ENCODE measurements at regions not wholly inside any gene's neighbourhood (a gene's known extent, or its start where the extent isn't known, plus 50 kb on each side); places are given as distances from the start of the nearest gene placed in this dataset.

DNA sequence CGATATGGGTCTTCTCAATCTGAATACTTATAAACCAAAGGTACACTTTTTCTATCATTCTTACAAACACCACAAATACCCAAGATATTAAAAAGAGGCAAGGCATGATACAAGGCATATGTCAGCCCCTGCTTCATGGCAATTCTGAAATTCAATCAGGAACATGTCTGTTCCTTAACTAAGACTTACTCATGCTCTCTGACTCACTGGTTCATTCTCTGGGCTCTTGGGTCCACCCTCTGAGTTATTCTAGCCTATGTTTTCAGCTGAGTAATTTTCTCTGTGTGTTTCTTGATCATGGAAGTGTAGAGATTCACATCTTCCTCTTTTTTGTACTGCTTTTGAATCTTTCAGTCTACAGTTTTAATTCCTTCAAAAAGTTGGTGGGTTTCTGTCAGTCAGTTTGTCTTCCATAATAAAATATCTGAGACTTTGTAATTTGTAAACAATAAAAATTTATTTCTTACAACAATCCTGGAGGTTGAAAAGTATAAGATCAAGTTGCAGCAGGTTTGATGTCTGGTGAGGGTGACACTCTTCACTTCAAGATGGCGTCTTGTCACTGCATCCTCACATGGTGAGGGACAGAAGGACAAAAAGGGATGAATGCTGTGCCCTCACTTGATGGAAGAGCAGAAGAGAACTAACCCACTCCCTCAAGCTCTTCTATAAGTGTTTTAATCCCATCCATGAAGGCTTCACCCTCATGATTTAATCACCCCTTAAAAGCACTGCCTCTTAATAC is 211.7 kb downstream of the FAM76B start:
- peak; percentile 96 for ATAC-seq

- peak; percentile 27 for ATAC-seq
These were observed 213.3 kb downstream of the FAM76B start for GRCh38 chr11:95576146-95576845.

DNA sequence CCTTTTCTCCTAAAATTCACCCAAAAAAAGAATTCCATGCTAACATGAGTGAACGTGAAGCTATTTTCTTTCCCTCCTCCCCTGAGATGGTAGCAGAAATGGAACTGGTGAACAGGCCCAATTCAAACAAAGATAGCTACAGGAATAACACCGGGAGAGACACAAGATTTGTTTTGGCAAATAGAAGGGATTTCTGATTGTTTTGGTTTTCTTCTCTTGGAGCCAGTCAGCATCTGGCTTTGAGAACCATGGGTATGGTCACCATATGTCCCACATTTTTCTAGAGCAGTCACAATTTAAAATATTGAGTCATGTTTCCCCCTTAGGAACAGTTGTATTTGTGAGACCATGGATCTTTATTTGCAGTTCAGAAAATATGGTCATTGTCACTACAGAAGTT is 214.1 kb downstream of the FAM76B start:
- ATAC-seq = no peak

- no peak for ATAC-seq
These were observed 217.8 kb downstream of the FAM76B start for GRCh38 chr11:95571718-95572260.

DNA sequence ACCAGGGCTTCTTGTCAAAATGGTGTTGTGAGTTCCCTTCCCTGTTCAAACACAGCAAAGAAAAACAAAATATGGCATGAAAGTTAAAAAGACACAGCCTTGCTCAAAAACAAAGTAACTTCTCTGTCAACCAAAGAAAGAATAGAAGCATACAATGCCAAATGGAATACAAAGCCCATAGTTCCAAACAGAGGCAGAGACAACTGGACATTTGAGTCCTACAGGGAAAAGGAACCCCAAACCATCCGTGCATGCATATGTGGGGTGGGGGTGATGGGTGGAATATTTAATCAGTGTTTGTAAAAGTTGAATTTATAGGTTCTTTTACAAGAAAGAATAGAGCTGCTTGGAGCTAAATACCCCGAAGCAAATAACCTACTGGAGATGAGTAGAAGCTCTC is 218.7 kb downstream of the FAM76B start:
- ATAC-seq = no peak

DNA sequence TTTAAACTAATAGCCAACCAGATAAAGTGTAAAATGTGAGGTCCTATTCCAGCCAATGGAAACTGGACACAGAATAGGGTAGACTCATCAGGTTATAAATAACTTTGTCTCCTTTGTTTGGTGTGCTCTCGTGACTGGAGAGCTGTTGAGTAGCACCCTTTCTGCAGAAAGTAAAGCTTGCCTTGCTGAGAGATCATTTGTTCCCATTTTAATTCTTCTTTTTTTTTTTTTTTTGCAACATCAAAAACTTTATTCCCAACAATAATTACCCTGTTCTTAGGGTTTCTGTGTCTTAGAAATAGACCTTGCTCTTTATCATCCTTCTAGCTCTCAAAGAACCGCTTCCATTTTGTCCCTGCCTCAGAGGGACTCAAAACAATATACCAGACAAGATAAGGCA is 220.4 kb downstream of the FAM76B start:
- ATAC-seq = no peak

GRCh38 chr11:95568281-95568680 is 221.3 kb downstream of the FAM76B start:
- ATAC-seq = no peak

DNA sequence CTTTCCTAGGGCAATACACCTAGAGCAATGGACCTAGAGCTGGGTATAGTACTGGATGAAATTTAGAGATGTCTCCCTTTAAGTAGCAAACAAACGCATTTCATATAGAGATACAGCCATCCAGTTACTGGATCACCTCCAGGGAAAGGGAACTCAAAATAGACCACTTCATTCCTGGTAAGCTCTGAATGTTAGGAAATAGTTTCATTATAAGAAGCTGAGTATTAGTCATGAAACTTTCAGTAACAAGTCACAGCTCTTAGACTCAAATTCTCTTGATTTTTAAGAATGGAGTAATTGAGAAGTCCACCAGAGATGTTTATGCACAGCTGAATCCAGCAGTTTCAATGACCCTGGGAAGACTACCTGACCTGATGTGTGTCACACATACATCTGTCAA is 221.9 kb downstream of the FAM76B start:
- ATAC-seq = no peak

DNA sequence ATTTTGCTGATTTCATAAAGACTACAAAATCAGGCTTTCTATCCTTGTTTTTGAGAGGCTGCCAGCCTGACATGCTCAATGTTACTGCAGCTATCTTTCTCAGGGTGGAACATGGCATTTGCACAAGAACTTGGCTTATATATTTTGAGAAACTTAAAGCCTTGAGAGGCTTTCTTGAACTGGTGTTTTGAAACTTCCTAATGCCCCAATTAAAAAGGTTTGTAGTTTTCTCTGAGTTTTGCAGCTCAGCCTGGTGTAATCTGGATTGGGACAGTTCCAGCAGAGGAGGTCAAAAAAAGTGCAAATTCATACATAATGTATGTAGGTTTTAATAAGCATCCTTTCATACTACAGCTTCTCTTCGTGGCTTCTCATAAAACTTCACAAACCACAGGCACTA is 223.4 kb downstream of the FAM76B start:
- no peak for ATAC-seq

GRCh38 chr11:95565724-95566141 is 223.8 kb downstream of the FAM76B start:
- ATAC-seq = no peak

- ATAC-seq = no peak
These were observed 225.7 kb downstream of the FAM76B start for GRCh38 chr11:95563859-95564258.

GRCh38 chr11:95563173-95563572 is 226.4 kb downstream of the FAM76B start:
- no peak for ATAC-seq

DNA sequence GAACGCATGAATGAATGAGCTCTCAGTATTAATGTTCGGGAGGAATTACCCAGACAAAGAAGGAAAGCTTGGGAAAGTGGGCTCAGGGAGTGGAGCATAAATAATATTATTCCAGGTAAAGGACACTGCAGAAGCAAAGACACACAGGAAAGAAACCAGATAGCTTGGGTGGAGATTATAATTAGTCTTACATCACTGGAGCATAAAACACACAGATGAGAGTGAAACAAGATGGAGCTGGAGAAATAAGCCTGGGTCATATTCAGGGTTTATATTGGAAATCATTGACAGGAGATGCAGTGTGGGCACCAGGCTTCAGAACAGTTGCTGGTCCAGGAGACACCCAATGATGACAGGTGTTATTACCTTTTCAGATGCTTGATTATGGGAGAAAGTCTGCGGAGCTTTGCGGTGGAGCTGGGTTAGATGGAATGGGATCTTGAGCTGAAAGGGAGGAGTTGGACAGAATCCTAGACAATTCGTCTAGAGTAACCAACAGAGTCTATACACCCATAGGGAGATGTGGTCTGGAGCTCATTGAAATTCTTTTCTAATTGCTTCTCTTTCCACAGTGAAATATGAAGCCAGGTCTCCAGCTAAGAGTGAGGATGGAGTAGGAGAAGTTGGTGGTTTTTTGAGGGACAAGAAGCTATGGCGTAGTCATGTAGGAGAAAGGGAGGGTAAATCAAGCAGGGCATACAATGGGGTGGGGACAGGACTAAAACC is 227.2 kb downstream of the FAM76B start:
- no peak for ATAC-seq

DNA sequence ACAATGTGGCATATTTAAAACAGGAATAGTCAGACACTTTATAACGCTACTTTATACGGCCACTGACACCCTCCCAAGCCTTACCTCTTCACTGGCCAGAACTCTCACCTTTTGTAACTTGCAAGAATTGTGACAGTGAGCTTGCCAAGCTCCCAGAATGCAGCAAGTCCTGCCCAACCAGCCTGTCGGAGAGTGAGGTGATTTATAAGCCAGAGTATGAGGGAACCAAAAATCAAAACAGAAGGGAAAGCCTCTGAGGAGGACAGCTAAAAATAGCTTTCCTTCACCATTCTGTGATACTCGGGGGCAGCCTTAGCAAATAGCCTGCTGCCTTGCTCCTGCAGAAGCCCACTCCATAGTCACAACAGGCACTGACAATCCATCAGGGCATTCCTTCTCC is 229.7 kb downstream of the FAM76B start:
- ATAC-seq = peak; percentile 83

GRCh38 chr11:95557376-95557775 is 232.2 kb downstream of the FAM76B start:
- ATAC-seq = no peak

DNA sequence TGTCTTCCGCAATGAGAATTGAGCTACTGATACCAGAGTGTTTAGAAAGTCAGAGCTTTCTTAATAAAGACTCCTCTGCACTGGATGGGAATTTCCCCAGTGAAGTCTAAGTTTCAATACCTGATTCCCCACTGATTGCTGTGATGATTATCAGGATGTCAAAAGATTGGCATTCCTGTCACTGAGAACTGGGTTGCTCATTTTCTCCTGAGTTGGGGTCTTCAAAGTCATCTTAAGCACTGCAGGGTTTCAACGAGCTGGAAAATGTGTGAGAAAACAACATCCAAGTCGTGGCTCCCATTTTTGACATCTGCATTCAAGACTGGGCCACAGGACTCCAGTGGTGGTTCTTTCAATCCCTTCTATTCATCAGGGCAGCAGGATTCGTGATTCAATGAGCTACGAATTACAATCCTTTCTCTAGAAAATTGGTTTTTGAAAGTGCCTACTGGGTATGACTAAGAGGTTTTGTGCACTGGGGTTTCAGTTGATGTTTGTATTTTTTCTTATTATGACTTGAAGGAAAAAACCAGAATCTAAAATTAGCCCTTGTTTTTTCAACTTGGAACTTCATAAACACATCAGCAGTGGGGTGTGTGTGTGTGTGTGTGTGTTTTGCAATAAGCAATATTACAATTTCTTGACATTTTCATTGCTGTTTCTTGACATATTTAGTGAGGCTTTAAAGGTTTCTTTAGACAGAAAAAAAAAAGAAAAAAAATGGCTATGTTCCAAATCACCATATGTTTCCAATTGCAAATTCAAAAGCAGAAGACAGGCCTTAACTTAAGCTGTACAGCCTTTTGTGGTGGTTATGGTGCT is 233.0 kb downstream of the FAM76B start:
- no peak for ATAC-seq

DNA sequence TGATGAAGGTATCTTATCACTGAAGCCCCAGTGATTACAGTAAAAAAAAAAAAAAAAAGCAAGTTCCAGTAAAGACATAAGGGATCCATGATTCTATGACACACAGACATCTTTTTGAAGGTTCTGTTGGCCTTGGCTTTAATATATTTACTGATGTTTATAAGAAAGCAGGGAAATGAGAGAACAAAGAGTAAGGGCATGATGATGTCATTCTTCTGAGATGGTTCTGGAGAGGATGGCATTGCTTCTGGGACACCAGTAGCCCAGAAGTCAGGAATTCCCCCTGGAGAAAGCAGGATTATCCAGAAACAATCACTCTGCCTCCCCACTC is 233.6 kb downstream of the FAM76B start:
- no peak for ATAC-seq

GRCh38 chr11:95554911-95555310 is 234.7 kb downstream of the FAM76B start:
- no peak for ATAC-seq

- ATAC-seq = no peak
These were observed 240.3 kb downstream of the FAM76B start for GRCh38 chr11:95549301-95549700.

DNA sequence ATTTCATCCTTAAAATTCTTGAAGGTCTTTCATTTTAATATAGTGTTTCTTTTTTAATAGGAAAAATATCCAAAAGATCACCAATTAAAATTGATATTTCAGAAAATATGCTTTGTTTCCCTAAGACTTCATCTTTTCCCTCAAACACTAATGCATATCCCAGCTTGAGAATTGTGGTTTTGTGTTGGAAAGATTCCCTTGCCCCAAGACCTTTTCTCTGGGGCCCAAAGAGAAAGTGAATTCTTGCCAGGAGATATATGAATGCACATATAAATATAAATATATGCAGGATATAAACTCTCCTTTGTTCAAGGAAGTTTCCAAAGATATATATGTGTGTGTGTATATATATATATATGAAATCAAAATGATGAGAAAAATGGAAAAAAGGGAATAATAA is 241.2 kb downstream of the FAM76B start:
- no peak for ATAC-seq

GRCh38 chr11:95547976-95548375 is 241.6 kb downstream of the FAM76B start:
- no peak for ATAC-seq

GRCh38 chr11:95547186-95547585 is 242.4 kb downstream of the FAM76B start:
- ATAC-seq = no peak

Data from esophagus mucosa (tissue), 1 donor.